Heart left ventricle (tissue), 16 donors: ENCODE measurements at regions not wholly inside any gene's neighbourhood (a gene's known extent, or its start where the extent isn't known, plus 50 kb on each side); places are given as distances from the start of the nearest gene placed in this dataset.

Experiments
- ATAC-seq, 4 donors: fragments of 200-7000 bp; cut with Tn5 transposase; one replicate each; pipeline ENCODE4 v1.9.1; 2020 to 2022; ENCODE audit warnings: moderate library complexity in 4 of 4, mild to moderate bottlenecking in 3 of 4, moderate number of reproducible peaks in 1 of 4
- DNase-seq, 5 donors: peaks; one replicate each; pipeline ENCODE4 v3.0.0-alpha.2; 2020
- H3K27ac ChIP-seq, 12 donors: fragments of 200-600 bp; sonication (generic) in 4 of 12; one replicate each; pipeline versions ENCODE4 v1.5.0 to v1.8.0; 2016 to 2022; ENCODE audit warnings: mild to moderate bottlenecking in 2 of 12
- H3K27me3 ChIP-seq, 9 donors: fragments of 200-600 bp; sonication (generic) in 2 of 9; one replicate each; pipeline versions ENCODE4 v1.5.1 to v1.8.0; 2016 to 2022; ENCODE audit warnings: mild to moderate bottlenecking in 3 of 9
- H3K36me3 ChIP-seq, 9 donors: fragments of 200-600 bp; sonication (generic) in 2 of 9; one replicate each; pipeline versions ENCODE4 v1.5.0 to v1.8.0; 2018 to 2022; ENCODE audit warnings: mild to moderate bottlenecking in 2 of 9
- H3K4me1 ChIP-seq, 12 donors: fragments of 200-600 bp; sonication (generic) in 4 of 12; one replicate each; pipeline versions ENCODE4 v1.5.0 to v1.8.0; 2016 to 2022; ENCODE audit warnings: mild to moderate bottlenecking in 3 of 12
- H3K4me3 ChIP-seq, 12 donors: fragments of 200-600 bp; sonication (generic) in 4 of 12; one replicate each; pipeline versions ENCODE4 v1.5.0 to v1.8.0; 2017 to 2022; ENCODE audit warnings: mild to moderate bottlenecking in 9 of 12, moderate library complexity in 4 of 12
- H3K9me3 ChIP-seq, 12 donors: fragments of 200-600 bp; sonication (generic) in 4 of 12; one replicate each; pipeline versions ENCODE4 v1.5.0 to v1.8.0; 2016 to 2022; ENCODE audit warnings: mild to moderate bottlenecking in 1 of 12
- POLR2A ChIP-seq, 2 donors: fragments of 450-650 bp; IDR thresholded peaks; one replicate each; pipeline ENCODE4 v1.6.1; 2017; ENCODE audit warnings: antibody characterized with exemption in 2 of 2, mild to moderate bottlenecking in 2 of 2, moderate library complexity in 2 of 2
- WGBS, 4 donors: extraction: QIAGEN DNeasy Blood & Tissue Kit in 2 of 4; methylation state at CpG; one replicate each; pipeline versions ENCODE4 v1.1.5 to v1.1.7; 2013 to 2018; 5-methylcytosine and 5-hydroxymethylcytosine counted together
- intact Hi-C, 10 donors: fragments of 100-400 bp; cut with DNase I; formaldehyde crosslinking; loops; one replicate each; pipeline versions ENCODE4 v1.11.1 to v1.14.2; 2022
- TF ChIP-seq, protein P1 (sequence below), 12 donors: fragments of 200-600 bp; sonication (generic) in 4 of 12; IDR thresholded peaks; one replicate each; pipeline versions ENCODE4 v1.5.0 to v1.8.0; 2018 to 2022; ENCODE audit warnings: antibody characterized with exemption in 12 of 12, mild to moderate bottlenecking in 5 of 12
- donor health status: ischemic (EF 13 %, LVEDD 7.1; RV severe dilation, severe dysfunction).
- donor health status: healthy with polysubstance abuse.
- donor health status: DM: no; HTN: yes; CAD: no.
- donor health status: DM: no; HTN: no; CAD: no.
- donor health status: ischemic (EF 25% LVEDD 6.9; RV normal size, moderate dysfunction).
- donor health status: ischemic (EF 25% LVEDD 5.7; RV mildly dilated, moderate dysfunction).
- donor health status: healthy.
- donor health status: DM: yes; HTN: yes; CAD: no.
- donor health status: ischemic (EF 35%, LVEDD 5.7; RV mildly dilated, moderate dysfunction).
- donor health status: nonischemic (EF 11% LVEDD 7.7; RV severe dilation, severe dysfunction).
- donor health status: DM: yes; HTN: yes; CAD: no.
- donor health status: PGD.
- donor health status: ischemic (EF 29% LVEDD 5.4; RV normal size, mild dysfunction).
- donor health status: nonischemic (EF 23%, LVEDD 6.1; RV moderate dilation, normal function).

GRCh38 chr3:107323723-107324122 is 53.5 kb upstream of the CCDC54 start:
- H3K27ac ChIP-seq, result no peak overlapping the region
- no peaks in the 10 kb centered on the region for H3K9me3 ChIP-seq
- ATAC-seq, result no peak
- H3K27me3 ChIP-seq, result no peaks in the 10 kb centered on the region
- H3K36me3 ChIP-seq, result no peaks in the 10 kb centered on the region
- TF ChIP-seq, protein P1, sequence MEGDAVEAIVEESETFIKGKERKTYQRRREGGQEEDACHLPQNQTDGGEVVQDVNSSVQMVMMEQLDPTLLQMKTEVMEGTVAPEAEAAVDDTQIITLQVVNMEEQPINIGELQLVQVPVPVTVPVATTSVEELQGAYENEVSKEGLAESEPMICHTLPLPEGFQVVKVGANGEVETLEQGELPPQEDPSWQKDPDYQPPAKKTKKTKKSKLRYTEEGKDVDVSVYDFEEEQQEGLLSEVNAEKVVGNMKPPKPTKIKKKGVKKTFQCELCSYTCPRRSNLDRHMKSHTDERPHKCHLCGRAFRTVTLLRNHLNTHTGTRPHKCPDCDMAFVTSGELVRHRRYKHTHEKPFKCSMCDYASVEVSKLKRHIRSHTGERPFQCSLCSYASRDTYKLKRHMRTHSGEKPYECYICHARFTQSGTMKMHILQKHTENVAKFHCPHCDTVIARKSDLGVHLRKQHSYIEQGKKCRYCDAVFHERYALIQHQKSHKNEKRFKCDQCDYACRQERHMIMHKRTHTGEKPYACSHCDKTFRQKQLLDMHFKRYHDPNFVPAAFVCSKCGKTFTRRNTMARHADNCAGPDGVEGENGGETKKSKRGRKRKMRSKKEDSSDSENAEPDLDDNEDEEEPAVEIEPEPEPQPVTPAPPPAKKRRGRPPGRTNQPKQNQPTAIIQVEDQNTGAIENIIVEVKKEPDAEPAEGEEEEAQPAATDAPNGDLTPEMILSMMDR (IDR thresholded peaks at IDR 0.05), result no peak
- H3K4me3 ChIP-seq, result no peak overlapping the region
- WGBS, 4 donors, result 94 to 96% (median 95%) methylated on average over 2 of the region's 2 CpGs
- intact Hi-C loops, result no loop called here
- DNase-seq, result no peak
- no peaks in the 10 kb centered on the region for H3K4me1 ChIP-seq

GRCh38 chr3:107325446-107325845 is 51.8 kb upstream of the CCDC54 start:
- H3K27ac ChIP-seq, result no peak overlapping the region
- no peak for DNase-seq
- no peaks in the 10 kb centered on the region for H3K27me3 ChIP-seq
- 76 to 83% (median 78%) methylated on average over 7 of the region's 7 CpGs for WGBS, 4 donors
- intact Hi-C loops, result no loop called here
- no peaks in the 10 kb centered on the region for H3K4me1 ChIP-seq
- H3K9me3 ChIP-seq, result no peaks in the 10 kb centered on the region
- TF ChIP-seq, protein P1 (IDR thresholded peaks at IDR 0.05), result no peak
- no peak for TF ChIP-seq POLR2A (IDR thresholded peaks at IDR 0.05)
- no peak for ATAC-seq
- H3K36me3 ChIP-seq, result no peaks in the 10 kb centered on the region
- no peak overlapping the region for H3K4me3 ChIP-seq
